Left hindlimb (tissue), 1 donor: ENCODE measurements at regions not wholly inside any gene's neighbourhood (a gene's known extent, or its start where the extent isn't known, plus 50 kb on each side); places are given as distances from the start of the nearest gene placed in this dataset.
A peak's percentile ranks its signal among the peaks of the same experiment; 100 is the strongest.
"Not testable (repeated sequence)": the region's sequence is repeated elsewhere in the genome, so short reads cannot be mapped to it uniquely, and the experiment has no call there.

Experiments used
- DNase-seq: peaks from one replicate; pipeline ENCODE4 v3.0.0-alpha.2; 2018

GRCh38 chr2:236834284-236834683 lies 251.4 kb upstream of the COPS8 start:
- no peak for DNase-seq

GRCh38 chr2:236835307-236836024 lies 250.2 kb upstream of the COPS8 start:
- no peak for DNase-seq

GRCh38 chr2:236836028-236836427 lies 249.7 kb upstream of the COPS8 start:
- DNase-seq: not testable (repeated sequence)

- DNase-seq: no peak
These were observed 245.5 kb upstream of the COPS8 start for GRCh38 chr2:236840215-236840614.

GRCh38 chr2:236840857-236841256 lies 244.8 kb upstream of the COPS8 start:
- no peak for DNase-seq

GRCh38 chr2:236841389-236841788 lies 244.3 kb upstream of the COPS8 start:
- DNase-seq: no peak

GRCh38 chr2:236843161-236843968 lies 242.3 kb upstream of the COPS8 start:
- DNase-seq: peak; percentile 69

GRCh38 chr2:236844711-236845110 lies 241.0 kb upstream of the COPS8 start:
- no peak for DNase-seq

- no peak for DNase-seq
These were observed 238.7 kb upstream of the COPS8 start for GRCh38 chr2:236847023-236847422.

GRCh38 chr2:236847538-236848263 lies 238.0 kb upstream of the COPS8 start:
- DNase-seq: no peak

- DNase-seq: no peak
These were observed 237.2 kb upstream of the COPS8 start for GRCh38 chr2:236848501-236848900.

- DNase-seq: no peak
These were observed 236.2 kb upstream of the COPS8 start for GRCh38 chr2:236849508-236849907.

- no peak for DNase-seq
These were observed 235.7 kb upstream of the COPS8 start for GRCh38 chr2:236849940-236850339.

GRCh38 chr2:236851187-236851586 lies 234.5 kb upstream of the COPS8 start:
- no peak for DNase-seq

- DNase-seq: no peak
These were observed 233.4 kb upstream of the COPS8 start for GRCh38 chr2:236852100-236852976.

GRCh38 chr2:236852977-236853374 lies 232.7 kb upstream of the COPS8 start:
- no peak for DNase-seq

GRCh38 chr2:236853585-236854051 lies 232.1 kb upstream of the COPS8 start:
- no peak for DNase-seq

- no peak for DNase-seq
These were observed 230.4 kb upstream of the COPS8 start for GRCh38 chr2:236855176-236855865.

GRCh38 chr2:236855866-236856847 lies 229.5 kb upstream of the COPS8 start:
- no peak for DNase-seq

GRCh38 chr2:236856848-236857235 lies 228.8 kb upstream of the COPS8 start:
- no peak for DNase-seq

GRCh38 chr2:236857246-236857645 lies 228.4 kb upstream of the COPS8 start:
- DNase-seq: no peak
